ENCODE measurements at regions not wholly inside any gene's neighbourhood (a gene's known extent, or its start where the extent isn't known, plus 50 kb on each side); places are given as distances from the start of the nearest gene placed in this dataset.

GRCh38 chr5:138660051-138660572 is 84.9 kb upstream of the HSPA9 start:
- Histone ChIP-seq H3K9me3 (no peaks in the 10 kb centered on the region), H3K4me3 (no peak overlapping the region), H3K27me3 (peaks cover 0 to 36% (median 0%) of the 10 kb centered on the region in 3 donors), H3K4me1 (peaks cover 0 to 5% (median 2%) of the 10 kb centered on the region in 4 donors), H3K36me3 (no peaks in the 10 kb centered on the region), H3K27ac (no peak overlapping the region)
- no peak for TF ChIP-seq EP300 (IDR thresholded peaks at IDR 0.05)
- no peak for TF ChIP-seq POLR2AphosphoS5 (IDR thresholded peaks at IDR 0.05)
- no peak for TF ChIP-seq POLR2A (IDR thresholded peaks at IDR 0.05)
- no peak for TF ChIP-seq CTCF (IDR thresholded peaks at IDR 0.05)
- intact Hi-C loops (cut with DNase I; ENCODE audit: low total_unique reads), result no loop called here
- 45 to 58% (median 55%) methylated on average over 4 of the region's 4 CpGs for WGBS, 5 donors
- no peak for DNase-seq

- intact Hi-C loops (cut with DNase I; ENCODE audit: low total_unique reads), result no loop called here
- WGBS, 5 donors, result 70 to 87% (median 79%) methylated on average over 3 of the region's 3 CpGs
- Histone ChIP-seq H3K27me3 (peaks cover 0 to 36% (median 0%) of the 10 kb centered on the region in 3 donors), H3K9me3 (no peaks in the 10 kb centered on the region), H3K27ac (no peak overlapping the region), H3K36me3 (no peaks in the 10 kb centered on the region), H3K4me3 (no peak overlapping the region), H3K4me1 (peaks cover 0 to 5% (median 5%) of the 10 kb centered on the region in 4 donors)
- TF ChIP-seq POLR2A (IDR thresholded peaks at IDR 0.05) (no peak), EP300 (IDR thresholded peaks at IDR 0.05) (no peak), POLR2AphosphoS5 (IDR thresholded peaks at IDR 0.05) (no peak), CTCF (IDR thresholded peaks at IDR 0.05) (no peak)
- no peak for DNase-seq
Measured at GRCh38 chr5:138659561-138659960, 84.4 kb upstream of the HSPA9 start.

GRCh38 chr5:138659121-138659520 is 83.9 kb upstream of the HSPA9 start:
- Histone ChIP-seq H3K9me3 (no peaks in the 10 kb centered on the region), H3K27me3 (peaks cover 0 to 36% (median 0%) of the 10 kb centered on the region in 3 donors), H3K36me3 (no peaks in the 10 kb centered on the region), H3K4me1 (peaks cover 0 to 9% (median 5%) of the 10 kb centered on the region in 4 donors), H3K27ac (no peak overlapping the region), H3K4me3 (no peak overlapping the region)
- TF ChIP-seq POLR2AphosphoS5 (IDR thresholded peaks at IDR 0.05) (no peak), EP300 (IDR thresholded peaks at IDR 0.05) (no peak), CTCF (IDR thresholded peaks at IDR 0.05) (no peak), POLR2A (IDR thresholded peaks at IDR 0.05) (no peak)
- DNase-seq, result no peak
- intact Hi-C loops (cut with DNase I; ENCODE audit: low total_unique reads), result no loop called here
- WGBS, 5 donors, result 91 to 94% (median 94%) methylated on average over 3 of the region's 3 CpGs

- TF ChIP-seq POLR2A (IDR thresholded peaks at IDR 0.05) (no peak), CTCF (IDR thresholded peaks at IDR 0.05) (no peak), EP300 (IDR thresholded peaks at IDR 0.05) (no peak), POLR2AphosphoS5 (IDR thresholded peaks at IDR 0.05) (no peak)
- Histone ChIP-seq H3K4me1 (peaks cover 0 to 12% (median 5%) of the 10 kb centered on the region in 4 donors), H3K27ac (no peak overlapping the region), H3K27me3 (peaks cover 0 to 36% (median 0%) of the 10 kb centered on the region in 3 donors), H3K9me3 (no peaks in the 10 kb centered on the region), H3K4me3 (no peak overlapping the region), H3K36me3 (no peaks in the 10 kb centered on the region)
- WGBS, 5 donors, result 71 to 84% (median 81%) methylated on average over 6 of the region's 6 CpGs
- intact Hi-C loops (cut with DNase I; ENCODE audit: low total_unique reads), result no loop called here
- no peak for DNase-seq
Measured at GRCh38 chr5:138658676-138659075, 83.5 kb upstream of the HSPA9 start.

Data from stomach (tissue), 8 donors.